ENCODE measurements at regions not wholly inside any gene's neighbourhood (a gene's known extent, or its start where the extent isn't known, plus 50 kb on each side); places are given as distances from the start of the nearest gene placed in this dataset.

GRCh38 chr11:81888391-81888790, 845.3 kb downstream of the FAM181B start:
- TF ChIP-seq, protein P1, sequence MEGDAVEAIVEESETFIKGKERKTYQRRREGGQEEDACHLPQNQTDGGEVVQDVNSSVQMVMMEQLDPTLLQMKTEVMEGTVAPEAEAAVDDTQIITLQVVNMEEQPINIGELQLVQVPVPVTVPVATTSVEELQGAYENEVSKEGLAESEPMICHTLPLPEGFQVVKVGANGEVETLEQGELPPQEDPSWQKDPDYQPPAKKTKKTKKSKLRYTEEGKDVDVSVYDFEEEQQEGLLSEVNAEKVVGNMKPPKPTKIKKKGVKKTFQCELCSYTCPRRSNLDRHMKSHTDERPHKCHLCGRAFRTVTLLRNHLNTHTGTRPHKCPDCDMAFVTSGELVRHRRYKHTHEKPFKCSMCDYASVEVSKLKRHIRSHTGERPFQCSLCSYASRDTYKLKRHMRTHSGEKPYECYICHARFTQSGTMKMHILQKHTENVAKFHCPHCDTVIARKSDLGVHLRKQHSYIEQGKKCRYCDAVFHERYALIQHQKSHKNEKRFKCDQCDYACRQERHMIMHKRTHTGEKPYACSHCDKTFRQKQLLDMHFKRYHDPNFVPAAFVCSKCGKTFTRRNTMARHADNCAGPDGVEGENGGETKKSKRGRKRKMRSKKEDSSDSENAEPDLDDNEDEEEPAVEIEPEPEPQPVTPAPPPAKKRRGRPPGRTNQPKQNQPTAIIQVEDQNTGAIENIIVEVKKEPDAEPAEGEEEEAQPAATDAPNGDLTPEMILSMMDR (IDR thresholded peaks at IDR 0.05; ENCODE audit: low read depth, low read length, missing control alignments): no peak
- no peak for DNase-seq (ENCODE audit: extremely low read depth, low read depth)
- no peak overlapping the region for H3K4me3 ChIP-seq (replicated peaks; ENCODE audit: low read depth, low read length)

- H3K4me3 ChIP-seq (replicated peaks; ENCODE audit: low read depth, low read length): no peak overlapping the region
- DNase-seq (ENCODE audit: extremely low read depth, low read depth): no peak
- TF ChIP-seq, protein P1 (IDR thresholded peaks at IDR 0.05; ENCODE audit: low read depth, low read length, missing control alignments): no peak
These were observed 846.0 kb downstream of the FAM181B start for GRCh38 chr11:81887671-81888070.

DNA sequence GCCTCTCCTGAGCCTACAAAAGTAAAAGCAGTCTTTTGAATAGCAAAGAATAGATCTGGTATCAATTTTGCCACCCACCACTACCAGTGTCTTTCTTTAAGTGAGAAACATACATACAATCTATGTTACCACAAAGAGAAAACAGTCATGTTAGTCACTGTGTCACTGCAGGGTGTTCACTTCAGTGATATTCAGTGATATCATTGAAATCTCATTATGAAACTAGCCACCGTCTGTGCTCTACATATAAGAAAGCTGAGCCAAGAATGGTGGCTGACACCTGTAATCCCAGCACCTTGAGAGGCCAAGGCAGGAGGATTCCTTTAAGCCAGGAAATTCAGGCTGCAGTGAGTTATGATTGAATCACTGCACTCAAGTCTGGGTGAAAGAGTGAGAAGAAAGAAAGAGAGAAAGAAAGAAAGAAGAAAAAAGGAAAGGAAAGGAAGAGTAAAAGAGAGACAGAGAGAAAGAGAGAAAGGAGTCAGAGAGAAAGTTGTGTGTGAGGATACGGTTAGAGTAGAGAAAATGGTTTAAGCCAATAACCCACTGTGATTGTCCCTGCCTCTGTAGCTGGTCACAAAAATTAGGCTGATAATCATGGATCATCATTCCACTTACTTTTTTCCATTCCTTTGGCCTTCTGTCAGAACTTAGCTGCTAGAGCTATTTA, 847.1 kb downstream of the FAM181B start:
- TF ChIP-seq, protein P1 (IDR thresholded peaks at IDR 0.05; ENCODE audit: low read depth, low read length, missing control alignments): no peak
- H3K4me3 ChIP-seq (replicated peaks; ENCODE audit: low read depth, low read length): no peak overlapping the region
- DNase-seq (ENCODE audit: extremely low read depth, low read depth): no peak

GRCh38 chr11:81874635-81875034, 859.0 kb downstream of the FAM181B start:
- TF ChIP-seq, protein P1 (IDR thresholded peaks at IDR 0.05; ENCODE audit: low read depth, low read length, missing control alignments): no peak
- DNase-seq (ENCODE audit: extremely low read depth, low read depth): no peak
- H3K4me3 ChIP-seq (replicated peaks; ENCODE audit: low read depth, low read length): no peak overlapping the region

DNA sequence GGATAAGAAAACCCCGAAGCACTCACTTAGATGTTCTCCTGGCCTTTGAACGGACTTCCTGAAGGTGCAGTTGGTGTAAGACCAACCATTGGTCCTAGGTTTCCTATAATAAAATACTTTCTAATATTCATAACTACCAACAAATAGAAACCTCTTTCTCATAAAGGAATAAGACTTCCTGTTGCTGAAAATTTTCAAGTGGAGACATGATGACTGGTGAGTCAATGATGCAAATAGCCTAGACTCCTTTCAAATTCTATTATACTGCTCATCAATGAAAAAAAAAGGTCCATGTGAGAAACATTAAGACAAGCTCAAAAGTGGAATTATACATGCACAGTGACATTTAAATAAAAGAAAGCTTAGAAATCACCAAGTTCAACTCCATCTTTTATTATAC, 862.8 kb downstream of the FAM181B start:
- TF ChIP-seq, protein P1 (IDR thresholded peaks at IDR 0.05; ENCODE audit: low read depth, low read length, missing control alignments): no peak
- DNase-seq (ENCODE audit: extremely low read depth, low read depth): no peak
- no peak overlapping the region for H3K4me3 ChIP-seq (replicated peaks; ENCODE audit: low read depth, low read length)

DNA sequence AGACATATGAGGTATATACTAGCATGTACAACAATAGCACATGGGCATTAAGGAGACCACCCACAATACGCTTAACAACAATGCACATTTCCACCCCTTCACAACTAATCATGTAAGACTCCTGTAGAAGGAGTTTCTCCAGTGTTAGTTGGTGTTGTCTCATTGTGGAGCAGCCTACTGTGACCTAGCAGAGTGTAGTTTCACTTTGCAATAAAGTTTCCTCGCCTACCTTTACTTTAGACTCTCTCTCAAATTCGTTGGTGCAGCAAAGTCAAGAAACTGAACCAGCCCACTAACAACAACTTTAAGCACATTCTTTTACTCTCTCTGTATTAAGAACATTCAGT, 863.6 kb downstream of the FAM181B start:
- DNase-seq (ENCODE audit: extremely low read depth, low read depth): no peak

More for the DNA sequence above, 863.6 kb downstream of the FAM181B start:
- no peak overlapping the region for H3K4me3 ChIP-seq (replicated peaks; ENCODE audit: low read depth, low read length)
- TF ChIP-seq, protein P1 (IDR thresholded peaks at IDR 0.05; ENCODE audit: low read depth, low read length, missing control alignments): no peak

All from HFF-Myc (cell line).